GM13976 (cell line): ENCODE measurements at regions not wholly inside any gene's neighbourhood (a gene's known extent, or its start where the extent isn't known, plus 50 kb on each side); places are given as distances from the start of the nearest gene placed in this dataset.
A peak's percentile ranks its signal among the peaks of the same experiment; 100 is the strongest.

Source experiments
- DNase-seq: peaks from one replicate; pipeline ENCODE4 v3.0.0; 2012; ENCODE audit warnings: low spot score
- in situ Hi-C: fragments of 300-500 bp; cut with MboI; formaldehyde crosslinking; loops from one replicate; pipeline ENCODE4 v1.12.0; 2022; ENCODE audit warnings: low sequenced_read_pairs, mixed read lengths, inconsistent platforms; ENCODE audit not compliant: unreplicated experiment
- TF ChIP-seq, protein P1 (sequence below): IDR thresholded peaks from 2 replicates; pipeline ENCODE4 v1.5.1; 2012; ENCODE audit warnings: borderline replicate concordance, mild to moderate bottlenecking; ENCODE audit not compliant: insufficient read depth; ENCODE audit errors: extremely low read depth, missing control alignments, control extremely low read depth

DNA sequence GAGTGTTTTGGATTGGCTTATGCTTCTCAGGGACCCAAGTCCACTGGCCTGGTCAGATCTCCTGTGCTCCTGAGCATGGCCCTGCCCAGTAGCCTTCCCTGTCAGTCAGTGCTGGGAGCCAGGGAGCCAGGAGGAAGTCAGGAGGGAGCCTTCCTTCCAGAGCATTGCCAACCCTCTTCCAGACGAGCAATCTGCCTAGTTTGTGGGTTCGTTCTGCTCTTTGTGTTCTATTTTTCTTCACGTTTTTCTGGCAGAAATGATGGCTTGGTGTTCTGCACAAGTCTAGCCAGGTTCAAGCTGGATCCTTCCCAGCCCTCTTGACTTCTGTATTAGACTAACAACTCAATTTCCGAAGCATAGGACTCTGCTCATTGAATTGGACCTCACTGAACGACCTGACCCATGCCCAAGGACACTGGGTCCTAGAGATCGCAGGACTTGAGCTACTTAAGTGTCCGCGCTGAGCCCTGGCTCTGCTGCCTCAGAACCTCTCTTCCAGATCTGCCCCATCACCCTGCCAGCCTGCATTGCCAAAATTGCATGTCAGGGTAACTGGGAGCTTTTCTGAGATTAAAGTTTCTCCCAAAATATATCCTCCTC lies 76.2 kb upstream of the MPP7 start:
- in situ Hi-C loops = loop anchor here (25.0 kb wide), 1 partner anchor 817 kb away; no protein-coding TSS in a partner anchor
- no peak for DNase-seq
- TF ChIP-seq, protein P1, sequence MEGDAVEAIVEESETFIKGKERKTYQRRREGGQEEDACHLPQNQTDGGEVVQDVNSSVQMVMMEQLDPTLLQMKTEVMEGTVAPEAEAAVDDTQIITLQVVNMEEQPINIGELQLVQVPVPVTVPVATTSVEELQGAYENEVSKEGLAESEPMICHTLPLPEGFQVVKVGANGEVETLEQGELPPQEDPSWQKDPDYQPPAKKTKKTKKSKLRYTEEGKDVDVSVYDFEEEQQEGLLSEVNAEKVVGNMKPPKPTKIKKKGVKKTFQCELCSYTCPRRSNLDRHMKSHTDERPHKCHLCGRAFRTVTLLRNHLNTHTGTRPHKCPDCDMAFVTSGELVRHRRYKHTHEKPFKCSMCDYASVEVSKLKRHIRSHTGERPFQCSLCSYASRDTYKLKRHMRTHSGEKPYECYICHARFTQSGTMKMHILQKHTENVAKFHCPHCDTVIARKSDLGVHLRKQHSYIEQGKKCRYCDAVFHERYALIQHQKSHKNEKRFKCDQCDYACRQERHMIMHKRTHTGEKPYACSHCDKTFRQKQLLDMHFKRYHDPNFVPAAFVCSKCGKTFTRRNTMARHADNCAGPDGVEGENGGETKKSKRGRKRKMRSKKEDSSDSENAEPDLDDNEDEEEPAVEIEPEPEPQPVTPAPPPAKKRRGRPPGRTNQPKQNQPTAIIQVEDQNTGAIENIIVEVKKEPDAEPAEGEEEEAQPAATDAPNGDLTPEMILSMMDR = no peak

DNA sequence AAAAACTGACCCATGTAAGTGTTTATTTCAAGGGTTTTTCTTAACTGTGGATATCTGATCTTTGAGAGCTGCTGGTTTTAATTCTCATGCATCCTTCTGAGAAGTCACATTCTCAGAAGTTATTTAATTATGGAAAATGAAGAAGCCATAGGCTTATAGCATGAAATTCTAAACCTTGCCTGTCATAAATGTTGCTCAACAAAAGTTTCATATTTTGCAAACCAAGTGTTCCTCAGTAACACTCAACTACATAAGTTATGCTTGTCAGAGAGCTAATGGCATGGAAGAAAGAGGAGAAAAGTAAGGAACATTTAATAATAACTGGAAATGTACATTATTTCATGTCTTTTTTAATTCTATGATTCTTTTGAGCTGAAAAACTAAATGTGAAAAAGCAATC lies 78.6 kb upstream of the MPP7 start:
- no peak for DNase-seq
- TF ChIP-seq, protein P1 = no peak
- in situ Hi-C loops = loop anchor here (10.0 to 25.0 kb wide), 2 partner anchors 127 to 819 kb away; no protein-coding TSS in a partner anchor

DNA sequence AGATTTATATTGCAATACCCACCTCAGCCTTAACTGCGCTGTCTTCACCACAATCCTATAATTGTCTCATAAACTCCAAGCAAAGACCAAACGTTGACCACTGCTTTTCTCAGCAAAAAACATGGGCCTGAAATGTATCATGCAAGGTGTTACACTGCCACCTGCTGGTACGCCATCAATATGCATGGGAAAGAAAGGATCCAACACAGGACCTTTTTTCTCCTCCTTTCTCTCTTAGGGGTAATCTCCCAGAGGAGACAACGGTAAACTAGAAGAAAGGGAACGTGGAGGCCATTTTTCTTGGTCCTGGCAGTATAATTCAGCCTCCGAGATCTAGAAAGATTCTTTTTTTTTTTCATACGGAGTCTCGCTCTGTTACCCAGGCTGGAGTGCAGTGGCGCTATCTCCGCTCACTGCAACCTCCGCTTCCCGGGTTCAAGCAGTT lies 79.1 kb upstream of the MPP7 start:
- in situ Hi-C loops = loop anchor here (10.0 to 25.0 kb wide), 2 partner anchors 127 to 820 kb away; no protein-coding TSS in a partner anchor
- peak; percentile 62 for DNase-seq
- TF ChIP-seq, protein P1 = peak; percentile 85

DNA sequence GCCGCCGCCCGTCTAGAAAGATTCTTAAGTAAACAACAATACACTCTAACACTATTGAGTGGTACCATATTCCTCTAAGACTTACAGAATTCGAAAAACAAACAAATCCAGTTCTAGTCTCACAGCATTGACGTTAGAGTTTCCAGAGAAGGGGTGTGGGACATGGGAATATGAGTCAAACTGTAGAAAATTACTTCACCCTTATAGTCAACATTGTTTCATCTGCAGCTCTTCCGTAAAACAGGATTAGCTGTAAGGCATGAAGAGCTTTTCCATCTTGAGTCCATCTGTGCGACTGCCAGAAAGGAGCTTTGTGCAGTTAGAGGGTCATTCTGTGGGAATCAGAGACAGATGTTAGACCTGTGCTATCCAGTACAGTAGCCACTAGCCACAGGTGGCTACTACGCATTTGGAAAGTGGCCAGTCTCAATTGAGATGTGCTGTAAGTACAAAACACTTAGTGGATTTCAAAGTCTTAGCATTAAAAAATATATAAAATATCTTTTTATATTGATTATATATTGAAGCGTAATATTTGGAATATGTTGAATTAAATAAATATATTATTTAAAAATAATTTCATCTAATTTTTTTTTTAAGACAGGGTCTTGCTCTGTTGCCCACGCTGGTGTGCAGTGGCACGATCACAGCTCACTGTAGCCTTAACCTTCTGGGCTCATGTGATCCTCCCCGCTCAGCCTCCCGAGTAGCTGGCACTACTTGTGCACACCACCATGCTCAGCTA lies 79.8 kb upstream of the MPP7 start:
- TF ChIP-seq, protein P1 = no peak
- in situ Hi-C loops = loop anchor here (10.0 to 25.0 kb wide), 2 partner anchors 128 to 820 kb away; no protein-coding TSS in a partner anchor
- no peak for DNase-seq

DNA sequence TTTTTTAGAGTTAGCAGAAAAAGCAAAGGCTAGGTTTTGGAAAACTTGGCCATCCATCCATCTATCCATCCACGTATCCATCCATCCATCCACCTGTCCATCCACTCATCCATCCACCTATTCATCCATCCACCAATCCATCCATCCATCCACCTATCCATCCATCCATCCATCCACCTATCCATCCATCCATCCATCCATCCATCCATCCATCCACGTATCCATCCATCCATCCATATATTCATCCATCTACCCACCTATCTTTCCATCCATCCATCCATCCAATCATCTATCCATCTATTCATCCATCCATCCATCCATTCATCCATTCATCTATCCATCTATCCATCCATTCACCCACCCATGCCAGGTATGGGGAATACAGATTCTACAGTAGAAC lies 81.7 kb upstream of the MPP7 start:
- in situ Hi-C loops = loop anchor here (10.0 to 25.0 kb wide), 2 partner anchors 130 to 822 kb away; no protein-coding TSS in a partner anchor
- DNase-seq = no peak
- TF ChIP-seq, protein P1 = no peak

DNA sequence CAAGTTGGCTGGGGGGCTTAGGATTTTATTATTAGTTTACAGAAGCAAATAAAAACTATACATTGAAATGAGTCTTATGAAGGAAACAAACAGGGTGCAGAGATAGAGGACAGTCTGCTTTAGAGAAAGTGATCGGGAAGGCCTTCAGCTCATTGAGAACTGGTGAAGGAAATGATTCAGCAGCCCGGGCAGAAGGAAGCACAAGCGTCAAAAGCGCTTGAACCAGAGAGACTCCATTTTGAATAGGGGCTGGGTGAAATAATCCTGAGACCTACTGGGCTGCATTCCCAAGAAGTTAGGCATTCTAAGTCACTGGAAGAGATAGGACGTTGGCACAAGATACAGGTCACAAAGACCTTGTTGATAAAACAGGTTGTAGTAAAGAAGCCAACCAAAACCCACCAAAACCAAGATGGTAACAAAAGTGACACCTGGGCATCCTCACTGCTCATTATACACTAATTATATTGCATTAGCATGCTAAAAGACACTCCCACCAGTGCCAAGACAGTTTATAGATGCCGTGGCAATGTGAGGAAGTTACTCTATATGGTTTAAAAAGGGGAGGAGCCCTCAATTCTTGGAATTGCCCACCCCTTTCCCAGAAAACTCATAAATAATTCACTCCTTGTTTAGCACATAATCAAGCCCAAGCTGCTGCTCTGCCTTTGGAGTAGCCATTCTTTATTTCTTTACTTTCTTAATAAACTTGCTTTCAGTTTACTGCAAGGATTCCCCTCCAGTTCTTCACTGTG lies 83.1 kb upstream of the MPP7 start:
- in situ Hi-C loops = loop anchor here (10.0 to 25.0 kb wide), 2 partner anchors 131 to 824 kb away; no protein-coding TSS in a partner anchor
- TF ChIP-seq, protein P1 = no peak
- DNase-seq = no peak
